ENCODE measurements at regions not wholly inside any gene's neighbourhood (a gene's known extent, or its start where the extent isn't known, plus 50 kb on each side); places are given as distances from the start of the nearest gene placed in this dataset.
"Not testable (repeated sequence)": the region's sequence is repeated elsewhere in the genome, so short reads cannot be mapped to it uniquely, and the experiment has no call there.

DNA sequence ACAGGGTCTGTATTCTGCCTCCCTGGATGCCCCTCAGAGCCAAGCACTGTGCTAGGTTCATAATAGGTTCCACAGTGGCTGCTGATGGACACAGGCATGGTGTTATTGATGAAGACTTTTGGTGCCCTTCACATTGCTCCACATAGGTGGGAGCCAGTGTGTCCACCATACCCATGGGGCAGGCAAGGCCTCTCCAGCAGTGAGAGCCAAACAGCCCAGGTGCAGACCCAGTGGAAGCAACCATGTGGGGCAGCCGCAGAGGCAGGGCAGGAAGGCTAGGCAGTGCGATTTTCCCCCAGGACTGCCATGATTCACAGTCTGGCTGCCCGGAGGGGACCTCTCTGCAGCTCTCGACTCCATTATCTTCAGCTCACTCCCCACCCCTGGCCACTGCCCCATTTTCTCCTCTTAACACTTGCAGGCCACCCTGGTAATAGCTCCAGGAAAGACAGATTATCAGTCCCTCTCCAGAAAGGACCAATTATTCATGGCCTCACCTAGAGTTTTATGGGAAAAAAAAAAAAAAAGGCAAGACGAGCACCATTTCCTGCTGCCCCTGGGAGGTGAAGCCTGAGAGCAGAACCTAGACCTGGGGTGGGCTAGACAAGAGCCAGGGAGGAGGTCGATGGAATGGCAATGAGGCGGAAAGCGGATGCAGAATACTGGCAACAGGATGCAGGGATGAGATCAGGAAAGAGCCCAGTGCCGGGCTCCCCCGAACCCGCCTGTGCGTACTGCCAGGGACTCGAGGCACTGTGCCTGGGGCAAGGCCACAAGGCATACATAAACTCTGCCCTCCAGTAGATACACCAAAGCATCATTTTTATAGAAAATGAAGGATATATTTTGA is 343.0 kb upstream of the NCAM1 start:
- DNase-seq (ENCODE audit: low read depth), result no peak

DNA sequence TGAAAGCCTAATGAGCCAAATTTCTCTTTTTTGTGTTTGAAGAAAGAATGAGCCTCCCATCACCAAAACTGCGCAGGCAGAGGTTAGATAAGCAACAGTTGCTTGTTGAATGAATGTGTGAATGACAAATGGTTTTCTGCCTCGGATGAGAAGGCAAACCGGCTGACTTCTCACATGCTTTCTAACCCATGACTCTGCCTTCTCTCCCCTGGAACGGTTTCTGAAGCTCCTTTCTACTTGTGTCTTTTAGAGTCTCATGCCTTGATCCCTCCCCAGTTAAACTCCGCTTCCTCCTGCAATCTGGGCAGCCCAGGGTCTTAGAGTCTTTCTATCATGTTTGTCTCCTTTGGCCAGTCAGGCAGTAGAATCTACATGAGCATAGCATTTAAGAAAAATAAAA is 342.1 kb upstream of the NCAM1 start:
- no peak for DNase-seq (ENCODE audit: low read depth)

DNA sequence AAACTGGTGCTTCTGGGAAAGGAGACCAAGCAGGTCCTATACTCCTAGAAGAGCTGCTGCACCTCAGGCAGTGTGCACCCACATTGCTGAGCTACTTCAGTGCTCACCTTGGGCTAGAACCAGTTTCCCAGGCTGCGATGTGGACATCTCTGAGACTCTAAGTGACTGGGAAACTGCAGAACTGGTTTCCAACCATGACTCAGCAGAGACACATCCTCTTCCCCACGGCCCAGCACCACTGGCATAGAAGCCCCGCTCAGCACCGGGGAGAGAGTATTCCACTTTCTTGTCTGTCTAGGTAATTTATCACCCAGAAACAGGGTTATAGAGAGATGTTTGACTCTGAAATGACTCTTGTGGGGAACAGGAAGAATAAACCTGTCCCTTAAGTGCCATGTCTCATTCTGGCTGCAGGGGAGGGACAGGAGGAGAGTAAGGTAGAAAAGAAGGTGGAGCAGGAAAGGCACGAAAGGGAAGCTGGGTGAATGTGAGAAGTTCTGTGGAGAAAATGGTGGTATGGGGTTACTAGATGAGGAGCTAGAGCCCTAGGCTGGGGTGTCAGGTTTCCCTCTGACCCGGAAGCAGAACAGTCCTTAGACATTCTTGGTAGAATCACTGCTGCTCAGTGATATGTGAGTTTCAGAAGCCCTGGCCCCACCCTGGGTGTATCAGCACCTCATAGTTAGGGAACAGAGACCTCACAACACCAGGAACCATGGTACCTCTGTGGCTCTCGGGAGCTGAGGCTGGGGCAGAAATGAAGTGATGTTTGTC is 340.4 kb upstream of the NCAM1 start:
- no peak for DNase-seq (ENCODE audit: low read depth)

- DNase-seq (ENCODE audit: low read depth), result no peak
These were observed 338.2 kb upstream of the NCAM1 start for GRCh38 chr11:112623057-112623456.

- no peak for DNase-seq (ENCODE audit: low read depth)
These were observed 336.8 kb upstream of the NCAM1 start for GRCh38 chr11:112624431-112624830.

DNA sequence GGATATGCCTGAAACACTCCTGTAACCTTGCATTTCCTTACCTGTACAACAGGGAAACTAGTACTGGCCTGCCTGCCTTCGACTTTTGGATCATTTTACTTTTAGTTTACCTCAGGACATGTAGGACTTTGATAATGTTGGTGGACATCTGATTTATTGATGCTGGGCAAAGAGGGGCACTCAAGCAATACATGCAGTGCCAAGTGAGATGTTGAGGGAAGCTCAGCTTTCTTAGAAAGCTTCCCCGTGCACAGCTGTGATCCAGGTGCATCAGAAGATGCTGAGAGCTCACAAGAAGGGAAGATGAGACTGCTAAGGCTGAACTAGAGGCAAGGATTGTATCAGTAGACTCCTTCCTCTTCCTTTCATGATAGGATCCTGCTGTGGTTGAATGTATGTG is 336.2 kb upstream of the NCAM1 start:
- DNase-seq (ENCODE audit: low read depth), result not testable (repeated sequence)

GRCh38 chr11:112625814-112626213 is 335.4 kb upstream of the NCAM1 start:
- DNase-seq (ENCODE audit: low read depth), result no peak

GRCh38 chr11:112626731-112627130 is 334.5 kb upstream of the NCAM1 start:
- no peak for DNase-seq (ENCODE audit: low read depth)

DNA sequence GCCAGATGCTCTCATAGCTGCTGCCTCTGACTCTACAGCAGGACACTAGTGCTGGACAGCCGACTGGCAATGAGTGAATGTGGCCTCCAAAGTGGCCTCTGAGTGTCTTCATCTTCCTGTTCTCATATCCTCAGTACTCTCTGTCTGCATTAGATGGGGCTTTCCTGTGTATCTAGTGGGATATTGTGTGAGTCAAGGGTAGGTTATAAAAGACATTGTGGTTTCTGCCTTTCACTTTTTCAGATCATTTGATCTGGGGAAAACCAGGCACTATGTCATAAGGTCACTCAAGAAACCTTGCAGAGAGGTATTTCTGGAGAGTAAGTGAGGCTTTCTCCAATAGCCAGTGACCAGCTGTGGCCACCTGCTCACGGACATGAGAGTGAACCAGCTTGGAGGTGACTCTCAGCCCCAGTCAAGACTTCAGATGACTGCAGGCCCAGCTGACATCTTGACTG is 333.6 kb upstream of the NCAM1 start:
- DNase-seq (ENCODE audit: low read depth), result no peak

GRCh38 chr11:112628676-112629075 is 332.5 kb upstream of the NCAM1 start:
- no peak for DNase-seq (ENCODE audit: low read depth)

GRCh38 chr11:112630496-112630895 is 330.7 kb upstream of the NCAM1 start:
- no peak for DNase-seq (ENCODE audit: low read depth)

- DNase-seq (ENCODE audit: low read depth), result no peak
These were observed 329.9 kb upstream of the NCAM1 start for GRCh38 chr11:112631333-112631732.

DNA sequence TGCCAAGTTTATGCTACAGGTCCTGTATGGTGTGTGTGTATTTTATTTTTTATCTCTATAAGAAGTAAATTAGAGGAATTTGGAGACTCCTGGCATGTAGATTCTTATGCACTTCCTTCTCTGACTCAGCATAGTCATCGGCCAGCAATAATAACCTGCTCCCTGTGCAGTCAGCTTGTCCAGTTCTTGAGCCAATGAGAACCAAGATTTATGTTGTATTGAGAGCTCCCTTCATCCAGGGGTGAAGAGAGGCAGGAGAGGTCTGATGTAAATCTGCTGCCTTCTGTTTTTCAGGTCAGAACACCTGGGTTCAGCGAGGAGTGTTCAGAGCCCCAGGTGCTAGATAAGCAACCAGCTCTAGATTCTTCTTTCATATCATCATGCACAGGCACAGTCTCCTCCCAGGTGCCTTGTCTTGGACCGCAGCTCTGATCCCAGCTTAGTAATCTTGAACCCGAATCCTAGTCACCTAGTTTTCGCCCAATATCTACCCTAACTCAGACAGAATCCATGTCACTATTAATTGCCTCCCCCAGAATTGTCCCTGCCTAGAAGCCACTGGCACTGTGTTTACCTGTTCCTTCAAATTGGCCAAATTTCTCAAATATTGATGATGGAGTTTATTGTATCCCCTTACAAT is 328.2 kb upstream of the NCAM1 start:
- no peak for DNase-seq (ENCODE audit: low read depth)

DNA sequence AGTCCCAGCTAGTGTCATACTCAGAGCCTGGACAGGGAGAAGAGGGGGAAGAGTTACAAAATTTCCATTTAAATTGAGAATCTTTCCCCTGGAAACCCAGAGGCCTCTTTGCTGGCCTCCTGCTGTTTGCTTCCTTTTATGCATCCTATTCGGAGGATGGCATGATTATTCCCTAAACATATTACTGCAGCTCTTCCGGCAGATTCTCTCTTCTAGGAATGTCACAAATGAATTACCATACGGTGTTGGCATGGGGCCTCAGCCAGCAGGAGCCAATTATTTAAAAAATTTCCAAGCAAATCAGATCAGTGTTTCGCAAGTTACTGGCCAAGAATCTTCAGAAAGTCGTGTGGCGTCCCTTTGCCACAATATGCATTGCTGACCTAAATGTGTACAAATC is 326.7 kb upstream of the NCAM1 start:
- DNase-seq (ENCODE audit: low read depth), result no peak

DNA sequence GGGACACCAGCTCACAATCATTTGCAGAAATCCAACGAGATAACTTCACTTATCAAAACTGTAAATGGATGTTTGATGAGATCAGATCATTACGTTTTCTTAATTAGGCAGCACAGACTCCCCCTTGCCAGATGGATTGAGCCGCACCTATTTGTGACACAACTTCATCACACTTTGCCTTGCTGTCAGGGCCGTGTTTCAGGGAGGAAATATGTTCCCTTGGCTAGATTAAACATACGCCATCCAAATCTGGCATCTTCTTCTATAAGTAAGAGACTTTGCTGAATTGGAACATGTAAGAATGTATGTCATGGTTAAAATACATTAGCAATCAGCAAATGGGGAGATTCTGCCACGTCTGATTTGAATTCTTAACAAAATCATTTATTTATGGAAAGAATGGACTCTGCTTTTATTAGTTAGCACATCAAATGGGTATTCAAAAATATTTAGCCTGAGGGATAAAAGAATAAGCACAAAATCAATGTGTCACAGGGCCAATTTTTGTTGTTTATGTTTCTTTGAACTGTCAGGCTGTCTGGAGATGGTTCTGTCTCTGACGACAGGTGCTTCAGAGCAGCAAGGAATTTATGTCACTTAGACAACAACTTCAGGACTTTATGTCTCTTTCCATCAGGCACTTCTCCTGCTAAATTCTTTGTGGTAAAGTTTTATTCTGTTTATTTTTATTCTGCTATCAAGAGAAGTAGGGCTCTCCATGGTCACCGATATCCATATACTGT is 326.1 kb upstream of the NCAM1 start:
- DNase-seq (ENCODE audit: low read depth), result no peak

DNA sequence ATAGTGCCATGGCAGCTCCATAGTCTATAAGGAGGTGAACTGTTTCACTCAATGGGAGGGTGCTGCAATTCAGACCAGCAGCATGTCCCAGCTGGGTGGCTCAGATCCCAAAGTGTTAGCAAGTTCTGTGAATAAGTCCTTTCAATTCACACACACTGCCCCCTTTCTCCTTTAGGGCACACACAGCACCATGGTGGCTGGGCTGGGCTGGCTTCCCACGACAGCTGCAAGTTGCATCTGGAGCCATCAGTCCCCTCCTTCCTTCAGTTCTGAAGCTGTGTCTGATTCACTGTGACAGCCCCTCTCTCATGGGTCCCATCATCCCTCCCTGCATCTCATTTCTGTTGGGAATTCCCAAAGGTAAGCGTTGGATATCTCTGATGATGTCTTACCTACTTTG is 324.1 kb upstream of the NCAM1 start:
- DNase-seq (ENCODE audit: low read depth), result no peak

DNA sequence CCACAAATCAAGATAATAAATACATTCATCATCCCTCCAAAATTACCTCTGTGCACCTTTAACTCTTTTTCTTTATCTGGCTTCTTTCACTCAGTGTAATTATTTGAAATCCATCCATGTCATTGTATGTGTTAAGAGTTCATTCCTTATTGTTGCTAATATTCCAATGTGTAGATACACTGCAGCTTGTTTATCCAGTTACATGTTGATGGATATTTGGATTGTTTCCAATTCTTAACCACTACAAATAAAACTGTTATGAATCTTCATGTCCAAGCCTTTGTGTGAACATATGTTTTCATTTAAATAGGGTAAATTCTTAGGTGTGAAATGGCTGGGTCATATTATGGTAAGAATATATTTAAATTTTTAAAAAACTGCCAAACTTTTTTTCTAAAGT is 323.3 kb upstream of the NCAM1 start:
- DNase-seq (ENCODE audit: low read depth), result no peak

DNA sequence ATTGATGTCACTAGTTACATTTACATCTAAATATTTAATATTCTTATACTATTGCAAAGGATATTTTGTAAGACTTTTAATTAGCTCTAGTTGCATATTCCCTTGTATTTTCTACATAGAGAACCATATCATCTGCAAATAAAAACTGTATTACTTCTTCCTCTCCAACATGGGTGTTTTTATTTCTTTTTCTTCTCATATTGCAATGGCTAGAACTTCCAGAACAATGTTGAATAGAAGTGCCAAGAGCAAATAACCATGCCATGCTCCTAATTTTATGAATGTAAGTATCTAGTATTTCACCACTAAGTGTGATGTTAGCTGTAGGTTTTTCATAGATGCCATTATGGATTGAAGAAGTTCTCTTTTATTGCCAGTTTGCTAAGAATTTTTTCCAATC is 321.8 kb upstream of the NCAM1 start:
- no peak for DNase-seq (ENCODE audit: low read depth)

GRCh38 chr11:112643416-112643815 is 317.8 kb upstream of the NCAM1 start:
- DNase-seq (ENCODE audit: low read depth), result no peak

GRCh38 chr11:112644410-112645131 is 316.6 kb upstream of the NCAM1 start:
- no peak for DNase-seq (ENCODE audit: low read depth)

- no peak for DNase-seq (ENCODE audit: low read depth)
These were observed 311.4 kb upstream of the NCAM1 start for GRCh38 chr11:112649856-112650255.

All from CMK (cell line).